Transverse colon (tissue), 3 donors: ENCODE measurements at regions not wholly inside any gene's neighbourhood (a gene's known extent, or its start where the extent isn't known, plus 50 kb on each side); places are given as distances from the start of the nearest gene placed in this dataset.

Experiments used
- POLR2A ChIP-seq: fragments of 450-650 bp; IDR thresholded peaks from one replicate; pipeline ENCODE4 v1.6.1; 2016; ENCODE audit warnings: antibody characterized with exemption, mild to moderate bottlenecking, moderate library complexity
- TF ChIP-seq, protein P1 (sequence below), 5 experiments: fragments of 200-600 bp in 3 of 5; fragments of 450-650 bp in 2 of 5; sonication (generic) in 3 of 5; IDR thresholded peaks; 1 replicate in 2 of 5; 2 replicates in 3 of 5; pipeline ENCODE4 v1.5.1; 2016 to 2017; ENCODE audit warnings: antibody characterized with exemption in 5 of 5, inconsistent platforms in 3 of 5, mild to moderate bottlenecking in 2 of 5, moderate library complexity in 1 of 5

DNA sequence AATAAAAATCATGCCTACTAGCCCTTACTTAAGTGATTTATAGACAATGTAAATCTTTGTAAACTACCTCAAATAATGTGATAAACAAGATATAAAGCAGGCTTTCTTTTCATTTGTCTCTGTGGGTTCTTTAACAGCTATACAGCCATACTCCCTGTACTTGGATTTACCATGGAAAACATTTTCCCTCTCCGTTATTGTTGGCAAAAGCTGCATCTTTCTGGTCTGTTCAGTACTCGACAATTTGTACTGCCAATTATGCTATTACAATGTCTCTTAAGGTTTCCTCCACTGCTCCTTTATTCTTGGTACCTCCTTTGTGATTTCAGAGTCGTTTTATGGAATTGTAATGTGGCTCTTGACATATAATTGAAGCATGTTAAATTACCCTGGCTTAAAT is 426.3 kb upstream of the PKDCC start:
- no peak for TF ChIP-seq POLR2A
- TF ChIP-seq, protein P1, sequence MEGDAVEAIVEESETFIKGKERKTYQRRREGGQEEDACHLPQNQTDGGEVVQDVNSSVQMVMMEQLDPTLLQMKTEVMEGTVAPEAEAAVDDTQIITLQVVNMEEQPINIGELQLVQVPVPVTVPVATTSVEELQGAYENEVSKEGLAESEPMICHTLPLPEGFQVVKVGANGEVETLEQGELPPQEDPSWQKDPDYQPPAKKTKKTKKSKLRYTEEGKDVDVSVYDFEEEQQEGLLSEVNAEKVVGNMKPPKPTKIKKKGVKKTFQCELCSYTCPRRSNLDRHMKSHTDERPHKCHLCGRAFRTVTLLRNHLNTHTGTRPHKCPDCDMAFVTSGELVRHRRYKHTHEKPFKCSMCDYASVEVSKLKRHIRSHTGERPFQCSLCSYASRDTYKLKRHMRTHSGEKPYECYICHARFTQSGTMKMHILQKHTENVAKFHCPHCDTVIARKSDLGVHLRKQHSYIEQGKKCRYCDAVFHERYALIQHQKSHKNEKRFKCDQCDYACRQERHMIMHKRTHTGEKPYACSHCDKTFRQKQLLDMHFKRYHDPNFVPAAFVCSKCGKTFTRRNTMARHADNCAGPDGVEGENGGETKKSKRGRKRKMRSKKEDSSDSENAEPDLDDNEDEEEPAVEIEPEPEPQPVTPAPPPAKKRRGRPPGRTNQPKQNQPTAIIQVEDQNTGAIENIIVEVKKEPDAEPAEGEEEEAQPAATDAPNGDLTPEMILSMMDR (IDR thresholded peaks at IDR 0.05) = no peak
